Esophagus squamous epithelium (tissue), 4 donors: ENCODE measurements at regions not wholly inside any gene's neighbourhood (a gene's known extent, or its start where the extent isn't known, plus 50 kb on each side); places are given as distances from the start of the nearest gene placed in this dataset.

Experiments
- CTCF ChIP-seq, 6 experiments: fragments of 450-650 bp in 4 of 6; fragments of 200-600 bp in 2 of 6; sonication (generic) in 2 of 6; IDR thresholded peaks; one replicate each; pipeline ENCODE4 v1.5.1; 2016 to 2019; ENCODE audit warnings: antibody characterized with exemption in 6 of 6, mild to moderate bottlenecking in 4 of 6, moderate library complexity in 4 of 6
- POLR2A ChIP-seq, 4 donors: fragments of 450-650 bp; IDR thresholded peaks; one replicate each; pipeline ENCODE4 v1.6.1; 2017; ENCODE audit warnings: antibody characterized with exemption in 4 of 4, mild to moderate bottlenecking in 4 of 4, moderate library complexity in 3 of 4

GRCh38 chr12:11986165-11986564, 84.6 kb upstream of the BCL2L14 start:
- TF ChIP-seq CTCF (IDR thresholded peaks at IDR 0.05) (no peak), POLR2A (IDR thresholded peaks at IDR 0.05) (no peak)
